ENCODE measurements at regions not wholly inside any gene's neighbourhood (a gene's known extent, or its start where the extent isn't known, plus 50 kb on each side); places are given as distances from the start of the nearest gene placed in this dataset.

DNA sequence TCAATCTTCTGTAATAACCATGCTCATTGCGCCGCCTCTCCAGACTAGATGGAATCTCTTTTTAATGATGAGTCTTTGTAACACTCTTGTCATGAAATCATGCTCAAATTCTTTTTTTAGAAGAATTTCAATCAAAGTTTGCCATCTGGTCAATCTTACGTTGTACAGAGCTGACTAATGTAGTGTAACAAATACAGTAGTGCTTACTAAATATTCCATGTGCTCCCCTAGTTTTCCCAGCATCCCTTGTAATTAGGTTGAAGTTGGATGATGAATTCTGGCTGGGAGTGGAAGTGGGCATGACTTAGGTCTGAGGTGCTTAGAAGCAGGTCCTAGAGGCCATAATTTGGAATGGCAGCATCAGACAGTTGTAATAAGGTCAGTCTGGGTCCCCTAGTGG lies 309.1 kb upstream of the SNX7 start:
- ChIA-PET CTCF (no interaction called here), SMC1A (ENCODE audit: uncharacterized antibody, unreplicated experiment) (no interaction called here), RAD21 (ENCODE audit: unreplicated experiment) (no interaction called here), POLR2A (no interaction called here)
- H4K20me1 ChIP-seq (ENCODE audit: control insufficient read depth, insufficient read depth): no peaks in the 10 kb centered on the region
- no peak for ATAC-seq
- no peak for FAIRE-seq
- no peak for TF ChIP-seq MTA3 (IDR thresholded peaks at IDR 0.05; ENCODE audit: borderline replicate concordance, low read length)
- TF ChIP-seq E2F8 (IDR thresholded peaks at IDR 0.05; ENCODE audit: low read depth, partially characterized antibody): no peak
- TF ChIP-seq HDGF (IDR thresholded peaks at IDR 0.05): no peak
- no peak for TF ChIP-seq STAT3 (IDR thresholded peaks at IDR 0.05; ENCODE audit: low read depth, low read length)
- TF ChIP-seq SMAD1 (IDR thresholded peaks at IDR 0.05; ENCODE audit: low read depth, partially characterized antibody): no peak
- no peak for TF ChIP-seq SUPT20H (IDR thresholded peaks at IDR 0.05; ENCODE audit: borderline replicate concordance, control insufficient read depth, low read depth, low read length)
- TF ChIP-seq GATAD2B (conservative IDR thresholded peaks at IDR 0.05; ENCODE audit: low read depth): no peak
- no peak for TF ChIP-seq SPI1 (IDR thresholded peaks at IDR 0.05; ENCODE audit: borderline replicate concordance, insufficient read depth, low read depth, low read length)
- TF ChIP-seq, protein P1, sequence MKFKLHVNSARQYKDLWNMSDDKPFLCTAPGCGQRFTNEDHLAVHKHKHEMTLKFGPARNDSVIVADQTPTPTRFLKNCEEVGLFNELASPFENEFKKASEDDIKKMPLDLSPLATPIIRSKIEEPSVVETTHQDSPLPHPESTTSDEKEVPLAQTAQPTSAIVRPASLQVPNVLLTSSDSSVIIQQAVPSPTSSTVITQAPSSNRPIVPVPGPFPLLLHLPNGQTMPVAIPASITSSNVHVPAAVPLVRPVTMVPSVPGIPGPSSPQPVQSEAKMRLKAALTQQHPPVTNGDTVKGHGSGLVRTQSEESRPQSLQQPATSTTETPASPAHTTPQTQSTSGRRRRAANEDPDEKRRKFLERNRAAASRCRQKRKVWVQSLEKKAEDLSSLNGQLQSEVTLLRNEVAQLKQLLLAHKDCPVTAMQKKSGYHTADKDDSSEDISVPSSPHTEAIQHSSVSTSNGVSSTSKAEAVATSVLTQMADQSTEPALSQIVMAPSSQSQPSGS (IDR thresholded peaks at IDR 0.05; ENCODE audit: low read length): no peak
- no peak for TF ChIP-seq MYB (IDR thresholded peaks at IDR 0.05; ENCODE audit: borderline replicate concordance, low read depth, low read length)
- no peak for TF ChIP-seq IRF4 (IDR thresholded peaks at IDR 0.05; ENCODE audit: low read depth, low read length)
- TF ChIP-seq, protein P2, sequence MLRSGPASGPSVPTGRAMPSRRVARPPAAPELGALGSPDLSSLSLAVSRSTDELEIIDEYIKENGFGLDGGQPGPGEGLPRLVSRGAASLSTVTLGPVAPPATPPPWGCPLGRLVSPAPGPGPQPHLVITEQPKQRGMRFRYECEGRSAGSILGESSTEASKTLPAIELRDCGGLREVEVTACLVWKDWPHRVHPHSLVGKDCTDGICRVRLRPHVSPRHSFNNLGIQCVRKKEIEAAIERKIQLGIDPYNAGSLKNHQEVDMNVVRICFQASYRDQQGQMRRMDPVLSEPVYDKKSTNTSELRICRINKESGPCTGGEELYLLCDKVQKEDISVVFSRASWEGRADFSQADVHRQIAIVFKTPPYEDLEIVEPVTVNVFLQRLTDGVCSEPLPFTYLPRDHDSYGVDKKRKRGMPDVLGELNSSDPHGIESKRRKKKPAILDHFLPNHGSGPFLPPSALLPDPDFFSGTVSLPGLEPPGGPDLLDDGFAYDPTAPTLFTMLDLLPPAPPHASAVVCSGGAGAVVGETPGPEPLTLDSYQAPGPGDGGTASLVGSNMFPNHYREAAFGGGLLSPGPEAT (IDR thresholded peaks at IDR 0.05; ENCODE audit: low read depth): no peak
- no peak for TF ChIP-seq BCL11A (IDR thresholded peaks at IDR 0.05; ENCODE audit: low read depth, low read length)
- no peak for TF ChIP-seq JUND (IDR thresholded peaks at IDR 0.05; ENCODE audit: low read depth, low read length)
- no peaks in the 10 kb centered on the region for H3K27me3 ChIP-seq (replicated peaks in 1 of 2; ENCODE audit: control insufficient read depth in 2 of 2, insufficient read depth in 2 of 2, low read length in 1 of 2)
- H3K4me3 ChIP-seq: no peak overlapping the region
- no peak overlapping the region for H3K9ac ChIP-seq (ENCODE audit: control insufficient read depth, insufficient read depth, low read length)
- DNase-seq (ENCODE audit: low read depth, low spot score): no peak
- no peaks in the 10 kb centered on the region for H3K79me2 ChIP-seq (ENCODE audit: control insufficient read depth, insufficient read depth, low read length)
- 43% methylated on average over 3 of the region's 3 CpGs for WGBS (ENCODE audit: insufficient coverage, insufficient replicate concordance, low lambda C conversion rate, missing lambda C conversion rate)
- no TSS peak for BruUV-seq (replicated peaks)
- intact Hi-C loops (cut with micrococcal nuclease; ENCODE audit: unreplicated experiment) (no loop called here), in situ Hi-C loops (cut with MboI) (no loop called here)
- H3K36me3 ChIP-seq (ENCODE audit: control insufficient read depth in 2 of 2, insufficient read depth in 2 of 2, low read length in 1 of 2): no peaks in the 10 kb centered on the region
- no peaks in the 10 kb centered on the region for H3K4me1 ChIP-seq (ENCODE audit: control insufficient read depth, insufficient read depth, low read length)
- H3K27ac ChIP-seq (ENCODE audit: control insufficient read depth, insufficient read depth): no peak overlapping the region
- H3K9me3 ChIP-seq (replicated peaks; ENCODE audit: control insufficient read depth, insufficient read depth, low read length): no peaks in the 10 kb centered on the region
- no peak overlapping the region for H3K4me2 ChIP-seq (ENCODE audit: control insufficient read depth, insufficient read depth)
- H2AFZ ChIP-seq (ENCODE audit: control insufficient read depth, low read depth, low read length): no peak overlapping the region

All from GM12878 (cell line).